Spleen (tissue), 11 donors: ENCODE measurements at regions not wholly inside any gene's neighbourhood (a gene's known extent, or its start where the extent isn't known, plus 50 kb on each side); places are given as distances from the start of the nearest gene placed in this dataset.

ENCODE experiments used
- DNase-seq: peaks from one replicate; pipeline ENCODE4 v3.0.0-alpha.2; 2020
- H3K27ac ChIP-seq, 8 donors: fragments of 200-600 bp; sonication (generic) in 7 of 8; 1 replicate in 4 of 8; 2 replicates in 4 of 8; pipeline versions ENCODE4 v1.5.0 to v1.8.0; 2016 to 2021; ENCODE audit warnings: inconsistent platforms in 4 of 8, mild to moderate bottlenecking in 4 of 8, moderate library complexity in 1 of 8
- H3K27me3 ChIP-seq, 7 donors: fragments of 200-600 bp; sonication (generic) in 6 of 7; replicated peaks in 1 of 7; 1 replicate in 4 of 7; 2 replicates in 3 of 7; pipeline versions ENCODE4 v1.5.0 to v1.8.0; 2016 to 2021; ENCODE audit warnings: inconsistent platforms in 3 of 7, mild to moderate bottlenecking in 1 of 7
- H3K36me3 ChIP-seq, 6 donors: fragments of 200-600 bp; sonication (generic) in 5 of 6; 1 replicate in 4 of 6; 2 replicates in 2 of 6; pipeline versions ENCODE4 v1.5.0 to v1.8.0; 2016 to 2021; ENCODE audit warnings: inconsistent platforms in 2 of 6
- H3K4me1 ChIP-seq, 6 donors: fragments of 200-600 bp; sonication (generic) in 5 of 6; 1 replicate in 3 of 6; 2 replicates in 3 of 6; pipeline versions ENCODE4 v1.5.0 to v1.8.0; 2016 to 2021; ENCODE audit warnings: inconsistent platforms in 3 of 6
- H3K4me3 ChIP-seq, 8 donors: fragments of 200-600 bp; sonication (generic) in 7 of 8; 1 replicate in 4 of 8; 2 replicates in 4 of 8; pipeline versions ENCODE4 v1.5.0 to v1.8.0; 2016 to 2021; ENCODE audit warnings: inconsistent platforms in 4 of 8, mild to moderate bottlenecking in 4 of 8, moderate library complexity in 2 of 8
- H3K9me3 ChIP-seq, 8 donors: fragments of 200-600 bp; sonication (generic) in 7 of 8; 1 replicate in 4 of 8; 2 replicates in 4 of 8; pipeline versions ENCODE4 v1.5.0 to v1.8.0; 2016 to 2021; ENCODE audit warnings: inconsistent platforms in 4 of 8
- POLR2A ChIP-seq, 3 donors: fragments of 450-650 bp; IDR thresholded peaks; one replicate each; pipeline ENCODE4 v1.5.1; 2017; ENCODE audit warnings: antibody characterized with exemption in 3 of 3, mild to moderate bottlenecking in 1 of 3
- POLR2AphosphoS5 ChIP-seq, 3 donors: sonication (generic); formaldehyde crosslinking; IDR thresholded peaks; one replicate each; pipeline ENCODE4 v1.5.1; 2017; ENCODE audit warnings: antibody characterized with exemption in 3 of 3
- WGBS, 5 donors: extraction: QIAGEN DNeasy Blood & Tissue Kit in 3 of 5; methylation state at CpG; one replicate each; pipeline versions ENCODE4 v1.1.5 to v1.1.7; 2013 to 2018; 5-methylcytosine and 5-hydroxymethylcytosine counted together
- intact Hi-C: fragments of 100-400 bp; cut with DNase I; formaldehyde crosslinking; loops from one replicate; pipeline ENCODE4 v1.15.0; 2023; ENCODE audit warnings: low total_unique reads
- TF ChIP-seq, protein P1 (sequence below), 11 experiments: fragments of 200-600 bp in 7 of 11; fragments of 450-650 bp in 4 of 11; sonication (generic) in 4 of 11; IDR thresholded peaks in 8 of 11; conservative IDR thresholded peaks in 3 of 11; 1 replicate in 7 of 11; 2 replicates in 4 of 11; pipeline versions ENCODE4 v1.4.0 to v1.8.0; 2016 to 2021; ENCODE audit warnings: antibody characterized with exemption in 11 of 11, inconsistent platforms in 4 of 11, mild to moderate bottlenecking in 1 of 11
- donor health status: healthy with polysubstance abuse.
- donor health status: DM: no; HTN: no; CAD: no; lungs with moderate emphysema.
- donor health status: DM: no; HTN: no; CAD: no.
- donor health status: Bipolar disorder and iron deficiency.
- donor health status: healthy.
- donor health status: DM: no; HTN: no; CAD: no.
- donor health status: DM: yes; HTN: yes; CAD: no.

DNA sequence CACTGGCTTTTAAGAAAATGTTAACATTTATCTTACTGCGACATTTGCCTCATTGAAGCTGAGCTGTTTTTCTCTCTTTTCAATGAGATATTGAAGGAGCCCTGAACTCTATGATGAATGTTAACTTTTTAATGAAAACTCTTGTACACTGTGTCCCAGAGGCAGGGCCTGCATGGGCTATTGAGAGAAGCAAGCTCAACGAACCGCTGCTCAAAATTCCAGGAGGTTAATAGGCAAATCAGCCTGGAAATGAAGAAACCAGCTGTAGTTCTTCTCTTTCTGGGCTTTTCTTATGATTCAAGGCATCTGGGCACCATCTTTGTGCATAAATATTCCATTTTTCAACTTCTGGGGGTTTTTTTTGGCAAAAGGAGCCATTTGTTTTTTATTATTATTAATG, 168.4 kb upstream of the NPVF start:
- no peak for DNase-seq
- Histone ChIP-seq H3K9me3 (no peaks in the 10 kb centered on the region), H3K36me3 (no peaks in the 10 kb centered on the region), H3K4me1 (no peaks in the 10 kb centered on the region), H3K27me3 (no peaks in the 10 kb centered on the region), H3K4me3 (no peak overlapping the region), H3K27ac (peak overlapping the region in 3 of 8 donors; percentile 46 to 59 (median 46))
- TF ChIP-seq, protein P1, sequence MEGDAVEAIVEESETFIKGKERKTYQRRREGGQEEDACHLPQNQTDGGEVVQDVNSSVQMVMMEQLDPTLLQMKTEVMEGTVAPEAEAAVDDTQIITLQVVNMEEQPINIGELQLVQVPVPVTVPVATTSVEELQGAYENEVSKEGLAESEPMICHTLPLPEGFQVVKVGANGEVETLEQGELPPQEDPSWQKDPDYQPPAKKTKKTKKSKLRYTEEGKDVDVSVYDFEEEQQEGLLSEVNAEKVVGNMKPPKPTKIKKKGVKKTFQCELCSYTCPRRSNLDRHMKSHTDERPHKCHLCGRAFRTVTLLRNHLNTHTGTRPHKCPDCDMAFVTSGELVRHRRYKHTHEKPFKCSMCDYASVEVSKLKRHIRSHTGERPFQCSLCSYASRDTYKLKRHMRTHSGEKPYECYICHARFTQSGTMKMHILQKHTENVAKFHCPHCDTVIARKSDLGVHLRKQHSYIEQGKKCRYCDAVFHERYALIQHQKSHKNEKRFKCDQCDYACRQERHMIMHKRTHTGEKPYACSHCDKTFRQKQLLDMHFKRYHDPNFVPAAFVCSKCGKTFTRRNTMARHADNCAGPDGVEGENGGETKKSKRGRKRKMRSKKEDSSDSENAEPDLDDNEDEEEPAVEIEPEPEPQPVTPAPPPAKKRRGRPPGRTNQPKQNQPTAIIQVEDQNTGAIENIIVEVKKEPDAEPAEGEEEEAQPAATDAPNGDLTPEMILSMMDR (IDR thresholded peaks at IDR 0.05 in 8 of 11, conservative IDR thresholded peaks at IDR 0.05 in 3 of 11), result no peak
- TF ChIP-seq POLR2AphosphoS5 (IDR thresholded peaks at IDR 0.05), result no peak
- TF ChIP-seq POLR2A (IDR thresholded peaks at IDR 0.05), result no peak
- intact Hi-C loops, result no loop called here
- WGBS, 5 donors, result 79 to 92% (median 84%) methylated on average over 3 of the region's 3 CpGs

DNA sequence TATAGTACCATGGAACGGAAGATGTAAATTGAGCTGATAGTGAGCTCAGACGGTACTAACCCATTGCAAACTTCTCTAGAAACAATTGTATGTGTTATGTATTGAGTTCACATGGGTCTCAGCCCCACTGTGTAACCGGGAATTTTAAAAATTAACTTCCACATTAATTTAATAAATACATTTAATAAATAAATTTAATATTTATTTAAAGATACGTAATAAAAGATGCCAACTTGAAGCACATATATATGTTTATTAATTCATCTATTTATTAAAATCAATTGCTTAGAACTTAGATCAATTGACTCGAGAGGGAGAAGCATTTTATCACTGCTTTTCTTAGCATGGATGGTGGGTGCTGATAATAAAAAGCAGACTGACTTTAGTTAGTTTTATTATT, 170.1 kb upstream of the NPVF start:
- H3K27ac ChIP-seq, result no peak overlapping the region
- no peaks in the 10 kb centered on the region for H3K4me1 ChIP-seq

DNA sequence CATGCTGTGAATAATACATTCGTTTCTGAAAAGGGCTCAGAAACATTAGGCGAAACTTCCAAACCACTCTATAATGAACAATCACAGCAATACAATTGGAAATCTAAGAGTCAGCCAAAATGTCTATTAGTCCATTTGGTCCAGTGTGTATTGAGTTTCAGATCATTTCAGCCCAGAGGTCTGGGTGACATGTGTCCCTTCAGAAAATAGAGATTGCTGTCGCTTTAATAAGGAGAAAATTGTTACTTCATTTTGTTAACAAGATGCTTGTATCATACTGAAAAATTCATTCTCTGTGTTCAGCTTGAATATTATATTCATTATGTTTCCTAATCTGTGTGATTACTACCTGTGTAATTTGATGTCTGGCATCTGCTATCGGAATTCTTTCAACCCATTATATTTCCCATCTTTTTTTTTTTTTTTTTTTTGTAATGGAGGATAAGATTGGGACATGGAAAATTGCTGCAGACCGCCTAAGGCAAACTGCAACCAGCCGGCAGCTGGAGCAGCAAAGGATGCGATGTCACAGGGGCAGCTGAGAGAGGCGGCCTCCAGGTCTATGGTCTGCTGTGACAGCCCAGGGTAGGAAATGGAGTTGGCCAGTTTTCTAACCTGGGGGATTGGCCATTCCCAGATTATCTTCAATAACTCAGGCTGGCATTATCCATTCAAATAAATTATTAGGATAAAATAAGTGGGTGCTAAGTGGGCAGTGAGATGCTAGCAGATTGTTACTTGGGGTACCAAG, 170.9 kb upstream of the NPVF start:
- no peaks in the 10 kb centered on the region for H3K9me3 ChIP-seq
- H3K27ac ChIP-seq, result no peak overlapping the region
- H3K4me1 ChIP-seq, result no peaks in the 10 kb centered on the region
- H3K4me3 ChIP-seq, result no peak overlapping the region
- no peaks in the 10 kb centered on the region for H3K27me3 ChIP-seq
- intact Hi-C loops, result no loop called here
- H3K36me3 ChIP-seq, result no peaks in the 10 kb centered on the region
- WGBS, 5 donors, result 88 to 93% (median 90%) methylated on average over 8 of the region's 8 CpGs
- TF ChIP-seq, protein P1 (IDR thresholded peaks at IDR 0.05 in 8 of 11, conservative IDR thresholded peaks at IDR 0.05 in 3 of 11), result no peak
- TF ChIP-seq POLR2AphosphoS5 (IDR thresholded peaks at IDR 0.05) (no peak), POLR2A (IDR thresholded peaks at IDR 0.05) (no peak)
- no peak for DNase-seq

More for the DNA sequence above, 170.1 kb upstream of the NPVF start:
- no peaks in the 10 kb centered on the region for H3K27me3 ChIP-seq
- intact Hi-C loops, result no loop called here
- TF ChIP-seq POLR2AphosphoS5 (IDR thresholded peaks at IDR 0.05), result no peak
- TF ChIP-seq, protein P1 (IDR thresholded peaks at IDR 0.05 in 8 of 11, conservative IDR thresholded peaks at IDR 0.05 in 3 of 11), result no peak
- no peak for TF ChIP-seq POLR2A (IDR thresholded peaks at IDR 0.05)
- H3K4me3 ChIP-seq, result no peak overlapping the region
- no peaks in the 10 kb centered on the region for H3K9me3 ChIP-seq
- DNase-seq, result no peak
- 83 to 92% (median 87%) methylated on average over 5 of the region's 5 CpGs for WGBS, 5 donors
- H3K36me3 ChIP-seq, result no peaks in the 10 kb centered on the region

DNA sequence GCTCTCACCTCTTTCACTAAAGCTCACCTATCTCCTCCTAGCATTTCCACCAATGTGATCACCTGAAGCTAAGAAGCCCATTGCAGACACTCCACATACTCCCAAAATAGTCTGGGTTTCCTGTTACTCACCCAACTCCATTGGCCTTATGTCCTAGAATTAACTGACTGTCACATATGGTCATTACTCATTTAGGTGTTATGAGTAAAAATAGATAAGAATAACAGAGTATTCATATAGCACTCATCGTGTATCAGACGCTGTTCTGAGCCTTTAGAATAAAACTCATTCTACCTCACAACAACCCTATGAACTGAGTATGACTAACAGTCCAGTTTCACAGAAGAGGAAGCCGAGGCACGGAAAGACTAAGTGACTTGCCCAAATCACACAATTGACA, 174.2 kb upstream of the NPVF start:
- no peaks in the 10 kb centered on the region for H3K27me3 ChIP-seq
- no peaks in the 10 kb centered on the region for H3K36me3 ChIP-seq
- H3K27ac ChIP-seq, result no peak overlapping the region
- TF ChIP-seq POLR2AphosphoS5 (IDR thresholded peaks at IDR 0.05) (no peak), POLR2A (IDR thresholded peaks at IDR 0.05) (no peak)
- TF ChIP-seq, protein P1 (IDR thresholded peaks at IDR 0.05 in 8 of 11, conservative IDR thresholded peaks at IDR 0.05 in 3 of 11), result no peak
- 77 to 91% (median 86%) methylated on average over 4 of the region's 4 CpGs for WGBS, 5 donors
- no peaks in the 10 kb centered on the region for H3K9me3 ChIP-seq
- H3K4me3 ChIP-seq, result no peak overlapping the region
- intact Hi-C loops, result no loop called here
- no peak for DNase-seq
- no peaks in the 10 kb centered on the region for H3K4me1 ChIP-seq
